K562 (cell line): ENCODE measurements at regions not wholly inside any gene's neighbourhood (a gene's known extent, or its start where the extent isn't known, plus 50 kb on each side); places are given as distances from the start of the nearest gene placed in this dataset.

Experiments used
- E2F1 ChIP-seq: sonication (generic); formaldehyde crosslinking; IDR thresholded peaks from 2 replicates; pipeline ENCODE4 v1.8.1; 2023; ENCODE audit warnings: mild to moderate bottlenecking, missing genetic modification reagents, moderate library complexity
- GABPB1 ChIP-seq: sonication (generic); formaldehyde crosslinking; IDR thresholded peaks from 2 replicates; pipeline ENCODE4 v1.8.0; 2022; ENCODE audit warnings: mild to moderate bottlenecking, missing genetic modification reagents
- POLR3G ChIP-seq: IDR thresholded peaks from 2 replicates; pipeline ENCODE4 v1.6.1; 2011; ENCODE audit not compliant: insufficient read length, insufficient replicate concordance; ENCODE audit errors: extremely low read depth
- REST ChIP-seq, 2 experiments: fragments of 450-650 bp; formaldehyde crosslinking in 1 of 2; IDR thresholded peaks; 2 replicates each; pipeline versions ENCODE4 v1.4.0 to v1.6.1; 2014 to 2020; ENCODE audit warnings: mild to moderate bottlenecking in 2 of 2, borderline replicate concordance in 1 of 2, low read depth in 1 of 2
- SFPQ ChIP-seq: fragments of 200-400 bp; formaldehyde crosslinking; IDR thresholded peaks from 2 replicates; pipeline ENCODE4 v1.6.1; 2017; ENCODE audit warnings: mild to moderate bottlenecking, low read depth, low read length, moderate library complexity
- ZNF780A ChIP-seq: fragments of 250-450 bp; sonication (Bioruptor Pico); IDR thresholded peaks from 2 replicates; pipeline ENCODE4 v1.5.0; 2021; ENCODE audit warnings: mild to moderate bottlenecking
- TF ChIP-seq, protein P1 (sequence below): IDR thresholded peaks from 3 replicates; pipeline ENCODE4 v1.6.1; 2011; ENCODE audit warnings: borderline replicate concordance, mild to moderate bottlenecking, moderate library complexity; ENCODE audit not compliant: insufficient read length; ENCODE audit errors: extremely low read depth

DNA sequence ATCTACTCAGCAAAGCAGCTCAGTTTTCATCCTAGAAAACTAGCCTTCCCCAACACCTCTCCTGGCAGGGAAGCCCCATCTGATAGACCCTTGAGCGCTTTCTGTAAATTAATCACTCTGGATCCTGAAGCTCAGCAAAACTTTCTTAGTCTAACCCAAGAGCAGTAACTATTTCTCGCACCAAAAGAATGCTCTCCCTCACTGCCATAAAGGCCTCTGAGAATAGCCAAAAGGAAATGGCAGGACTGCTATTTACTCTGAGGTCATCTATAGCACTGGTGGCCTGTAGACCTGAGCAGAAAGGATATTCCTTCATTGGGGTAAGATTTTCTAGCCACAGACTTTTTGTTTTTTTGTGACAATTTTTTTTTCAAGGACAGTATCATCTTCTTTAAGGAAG, 345.8 kb upstream of the ADAMTS9 start (continued):
- TF ChIP-seq E2F1 (CRISPR knock-in tag): no peak
- no peak for TF ChIP-seq ZNF780A (CRISPR knock-in tag)
- TF ChIP-seq, protein P1, sequence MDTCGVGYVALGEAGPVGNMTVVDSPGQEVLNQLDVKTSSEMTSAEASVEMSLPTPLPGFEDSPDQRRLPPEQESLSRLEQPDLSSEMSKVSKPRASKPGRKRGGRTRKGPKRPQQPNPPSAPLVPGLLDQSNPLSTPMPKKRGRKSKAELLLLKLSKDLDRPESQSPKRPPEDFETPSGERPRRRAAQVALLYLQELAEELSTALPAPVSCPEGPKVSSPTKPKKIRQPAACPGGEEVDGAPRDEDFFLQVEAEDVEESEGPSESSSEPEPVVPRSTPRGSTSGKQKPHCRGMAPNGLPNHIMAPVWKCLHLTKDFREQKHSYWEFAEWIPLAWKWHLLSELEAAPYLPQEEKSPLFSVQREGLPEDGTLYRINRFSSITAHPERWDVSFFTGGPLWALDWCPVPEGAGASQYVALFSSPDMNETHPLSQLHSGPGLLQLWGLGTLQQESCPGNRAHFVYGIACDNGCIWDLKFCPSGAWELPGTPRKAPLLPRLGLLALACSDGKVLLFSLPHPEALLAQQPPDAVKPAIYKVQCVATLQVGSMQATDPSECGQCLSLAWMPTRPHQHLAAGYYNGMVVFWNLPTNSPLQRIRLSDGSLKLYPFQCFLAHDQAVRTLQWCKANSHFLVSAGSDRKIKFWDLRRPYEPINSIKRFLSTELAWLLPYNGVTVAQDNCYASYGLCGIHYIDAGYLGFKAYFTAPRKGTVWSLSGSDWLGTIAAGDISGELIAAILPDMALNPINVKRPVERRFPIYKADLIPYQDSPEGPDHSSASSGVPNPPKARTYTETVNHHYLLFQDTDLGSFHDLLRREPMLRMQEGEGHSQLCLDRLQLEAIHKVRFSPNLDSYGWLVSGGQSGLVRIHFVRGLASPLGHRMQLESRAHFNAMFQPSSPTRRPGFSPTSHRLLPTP: no peak
- no peak for TF ChIP-seq GABPB1 (CRISPR knock-in tag)
- TF ChIP-seq SFPQ: no peak
- TF ChIP-seq POLR3G: no peak
- no peak for TF ChIP-seq REST (IDR thresholded peaks at IDR 0.05; ENCODE audit: borderline replicate concordance)
- TF ChIP-seq REST (CRISPR knock-in tag; IDR thresholded peaks at IDR 0.05; ENCODE audit: low read depth): no peak
